ENCODE measurements at regions not wholly inside any gene's neighbourhood (a gene's known extent, or its start where the extent isn't known, plus 50 kb on each side); places are given as distances from the start of the nearest gene placed in this dataset.
"Not testable (repeated sequence)": the region's sequence is repeated elsewhere in the genome, so short reads cannot be mapped to it uniquely, and the experiment has no call there.

- no peaks in the 10 kb centered on the region for H3K9me3 ChIP-seq (ENCODE audit: control insufficient read depth, insufficient read depth, low read depth, low read length)
- no peak overlapping the region for H3K27ac ChIP-seq (ENCODE audit: low read depth, low read length)
- no peak overlapping the region for H3K4me3 ChIP-seq (ENCODE audit: low read depth, low read length)
- H3K9ac ChIP-seq (ENCODE audit: low read length): no peak overlapping the region
- H3K4me1 ChIP-seq (ENCODE audit: control insufficient read depth, insufficient read depth, low read length): peaks cover 9% of the 10 kb centered on the region; the same call in 1 of the 2 replicates
- H3K36me3 ChIP-seq (ENCODE audit: control insufficient read depth, insufficient read depth, low read length): no peaks in the 10 kb centered on the region
- H3K27me3 ChIP-seq (ENCODE audit: control insufficient read depth, insufficient read depth, low read length): no peaks in the 10 kb centered on the region
These were observed 75.1 kb downstream of the HAUS1 start for GRCh38 chr18:46179306-46179705.

- H3K9ac ChIP-seq (ENCODE audit: low read length): no peak overlapping the region
- H3K4me1 ChIP-seq (ENCODE audit: control insufficient read depth, insufficient read depth, low read length): peaks cover 20% of the 10 kb centered on the region
- H3K27ac ChIP-seq (ENCODE audit: low read depth, low read length): no peak overlapping the region
- no peaks in the 10 kb centered on the region for H3K27me3 ChIP-seq (ENCODE audit: control insufficient read depth, insufficient read depth, low read length)
- H3K36me3 ChIP-seq (ENCODE audit: control insufficient read depth, insufficient read depth, low read length): no peaks in the 10 kb centered on the region
- H3K9me3 ChIP-seq (ENCODE audit: control insufficient read depth, insufficient read depth, low read depth, low read length): no peaks in the 10 kb centered on the region
- H3K4me3 ChIP-seq (ENCODE audit: low read depth, low read length): no peak overlapping the region
These were observed 78.6 kb downstream of the HAUS1 start for GRCh38 chr18:46182633-46183358.

GRCh38 chr18:46184296-46184695 is 80.1 kb downstream of the HAUS1 start:
- H3K9ac ChIP-seq (ENCODE audit: low read length); H3K27me3 ChIP-seq (ENCODE audit: control insufficient read depth, insufficient read depth, low read length); H3K9me3 ChIP-seq (ENCODE audit: control insufficient read depth, insufficient read depth, low read depth, low read length); H3K4me3 ChIP-seq (ENCODE audit: low read depth, low read length); H3K36me3 ChIP-seq (ENCODE audit: control insufficient read depth, insufficient read depth, low read length): not testable (repeated sequence)
- Histone ChIP-seq H3K27ac (ENCODE audit: low read depth, low read length) (0 out of 2 replicates have a peak overlapping the region, but pooled peaks have one; percentile 3), H3K4me1 (ENCODE audit: control insufficient read depth, insufficient read depth, low read length) (peaks cover 20% of the 10 kb centered on the region)

GRCh38 chr18:46184727-46185126 is 80.5 kb downstream of the HAUS1 start:
- H3K9me3 ChIP-seq (ENCODE audit: control insufficient read depth, insufficient read depth, low read depth, low read length): no peaks in the 10 kb centered on the region
- H3K9ac ChIP-seq (ENCODE audit: low read length): no peak overlapping the region
- no peak overlapping the region for H3K4me3 ChIP-seq (ENCODE audit: low read depth, low read length)
- H3K36me3 ChIP-seq (ENCODE audit: control insufficient read depth, insufficient read depth, low read length): no peaks in the 10 kb centered on the region
- H3K4me1 ChIP-seq (ENCODE audit: control insufficient read depth, insufficient read depth, low read length): peaks cover 20% of the 10 kb centered on the region
- H3K27ac ChIP-seq (ENCODE audit: low read depth, low read length): 0 out of 2 replicates have a peak overlapping the region, but pooled peaks have one; percentile 3
- no peaks in the 10 kb centered on the region for H3K27me3 ChIP-seq (ENCODE audit: control insufficient read depth, insufficient read depth, low read length)

GRCh38 chr18:46190667-46191066 is 86.5 kb downstream of the HAUS1 start:
- Histone ChIP-seq H3K4me1 (ENCODE audit: control insufficient read depth, insufficient read depth, low read length) (no peaks in the 10 kb centered on the region; the same call in 1 of the 2 replicates), H3K9ac (ENCODE audit: low read length) (no peak overlapping the region), H3K9me3 (ENCODE audit: control insufficient read depth, insufficient read depth, low read depth, low read length) (no peaks in the 10 kb centered on the region), H3K27me3 (ENCODE audit: control insufficient read depth, insufficient read depth, low read length) (no peaks in the 10 kb centered on the region), H3K4me3 (ENCODE audit: low read depth, low read length) (no peak overlapping the region), H3K36me3 (ENCODE audit: control insufficient read depth, insufficient read depth, low read length) (no peaks in the 10 kb centered on the region), H3K27ac (ENCODE audit: low read depth, low read length) (no peak overlapping the region)

- Histone ChIP-seq H3K4me3 (ENCODE audit: low read depth, low read length) (no peak overlapping the region), H3K27ac (ENCODE audit: low read depth, low read length) (no peak overlapping the region), H3K4me1 (ENCODE audit: control insufficient read depth, insufficient read depth, low read length) (peaks cover 5% of the 10 kb centered on the region), H3K36me3 (ENCODE audit: control insufficient read depth, insufficient read depth, low read length) (no peaks in the 10 kb centered on the region), H3K27me3 (ENCODE audit: control insufficient read depth, insufficient read depth, low read length) (no peaks in the 10 kb centered on the region), H3K9ac (ENCODE audit: low read length) (no peak overlapping the region), H3K9me3 (ENCODE audit: control insufficient read depth, insufficient read depth, low read depth, low read length) (no peaks in the 10 kb centered on the region)
These were observed 92.5 kb downstream of the HAUS1 start for GRCh38 chr18:46196627-46197243.

- no peak overlapping the region for H3K4me3 ChIP-seq (ENCODE audit: low read depth, low read length)
- peaks cover 11% of the 10 kb centered on the region for H3K4me1 ChIP-seq (ENCODE audit: control insufficient read depth, insufficient read depth, low read length)
- H3K36me3 ChIP-seq (ENCODE audit: control insufficient read depth, insufficient read depth, low read length): no peaks in the 10 kb centered on the region
- peak overlapping the region; percentile 52 for H3K27ac ChIP-seq (ENCODE audit: low read depth, low read length)
- H3K9me3 ChIP-seq (ENCODE audit: control insufficient read depth, insufficient read depth, low read depth, low read length): no peaks in the 10 kb centered on the region
- no peaks in the 10 kb centered on the region for H3K27me3 ChIP-seq (ENCODE audit: control insufficient read depth, insufficient read depth, low read length)
- H3K9ac ChIP-seq (ENCODE audit: low read length): peak overlapping the region; percentile 32
These were observed 95.4 kb downstream of the HAUS1 start for GRCh38 chr18:46199515-46200147.

- not testable (repeated sequence) for H3K9ac ChIP-seq (ENCODE audit: low read length); H3K27me3 ChIP-seq (ENCODE audit: control insufficient read depth, insufficient read depth, low read length); H3K36me3 ChIP-seq (ENCODE audit: control insufficient read depth, insufficient read depth, low read length); H3K9me3 ChIP-seq (ENCODE audit: control insufficient read depth, insufficient read depth, low read depth, low read length); H3K4me3 ChIP-seq (ENCODE audit: low read depth, low read length)
- peaks cover 14% of the 10 kb centered on the region for H3K4me1 ChIP-seq (ENCODE audit: control insufficient read depth, insufficient read depth, low read length)
- H3K27ac ChIP-seq (ENCODE audit: low read depth, low read length): peak overlapping the region; percentile 52; the same call in 1 of the 2 replicates
These were observed 96.2 kb downstream of the HAUS1 start for GRCh38 chr18:46200178-46201055.

- Histone ChIP-seq H3K9ac (ENCODE audit: low read length) (no peak overlapping the region), H3K4me3 (ENCODE audit: low read depth, low read length) (no peak overlapping the region), H3K36me3 (ENCODE audit: control insufficient read depth, insufficient read depth, low read length) (no peaks in the 10 kb centered on the region), H3K4me1 (ENCODE audit: control insufficient read depth, insufficient read depth, low read length) (peaks cover 14% of the 10 kb centered on the region), H3K27ac (ENCODE audit: low read depth, low read length) (no peak overlapping the region), H3K9me3 (ENCODE audit: control insufficient read depth, insufficient read depth, low read depth, low read length) (no peaks in the 10 kb centered on the region), H3K27me3 (ENCODE audit: control insufficient read depth, insufficient read depth, low read length) (no peaks in the 10 kb centered on the region)
These were observed 100.0 kb downstream of the HAUS1 start for GRCh38 chr18:46204143-46204542.

GRCh38 chr18:46207985-46208384 is 103.8 kb downstream of the HAUS1 start:
- Histone ChIP-seq H3K36me3 (ENCODE audit: control insufficient read depth, insufficient read depth, low read length) (no peaks in the 10 kb centered on the region), H3K27ac (ENCODE audit: low read depth, low read length) (no peak overlapping the region), H3K9ac (ENCODE audit: low read length) (no peak overlapping the region), H3K4me3 (ENCODE audit: low read depth, low read length) (no peak overlapping the region), H3K9me3 (ENCODE audit: control insufficient read depth, insufficient read depth, low read depth, low read length) (no peaks in the 10 kb centered on the region), H3K4me1 (ENCODE audit: control insufficient read depth, insufficient read depth, low read length) (peaks cover 12% of the 10 kb centered on the region), H3K27me3 (ENCODE audit: control insufficient read depth, insufficient read depth, low read length) (no peaks in the 10 kb centered on the region)
